ENCODE measurements at regions not wholly inside any gene's neighbourhood (a gene's known extent, or its start where the extent isn't known, plus 50 kb on each side); places are given as distances from the start of the nearest gene placed in this dataset.

- H4K20me1 ChIP-seq (replicated peaks; ENCODE audit: control insufficient read depth, insufficient read depth, low read length): no peaks in the 10 kb centered on the region
- FAIRE-seq (no peak), ATAC-seq (no peak), DNase-seq (ENCODE audit: extremely low read depth in 1 of 4, low spot score in 3 of 4) (no peak)
- H3K4me1 ChIP-seq (replicated peaks in 1 of 2; ENCODE audit: control insufficient read depth in 2 of 2, insufficient read depth in 2 of 2, low read length in 2 of 2): no peaks in the 10 kb centered on the region
- no peaks in the 10 kb centered on the region for H3K36me3 ChIP-seq (ENCODE audit: control insufficient read depth, insufficient read depth, low read length)
- in situ Hi-C loops (cut with MboI) (no loop called here), intact Hi-C loops (cut with micrococcal nuclease) (no loop called here)
- BruUV-seq (replicated peaks): no TSS peak
- no peak overlapping the region for H3K9ac ChIP-seq (ENCODE audit: insufficient read depth in 1 of 2, low read depth in 2 of 2, low read length in 2 of 2)
- no peak overlapping the region for H2AFZ ChIP-seq (ENCODE audit: low read depth, low read length)
- no peaks in the 10 kb centered on the region for H3K9me1 ChIP-seq (ENCODE audit: control insufficient read depth, insufficient read depth, low read length)
- no peaks in the 10 kb centered on the region for H3K27me3 ChIP-seq (ENCODE audit: control insufficient read depth in 2 of 2, insufficient read depth in 2 of 2, low read length in 2 of 2)
- ChIA-PET POLR2A (no interaction called here), CTCF (ENCODE audit: low intra/inter-chr PET ratio) (no interaction called here)
- no peaks in the 10 kb centered on the region for H3K79me2 ChIP-seq (ENCODE audit: control insufficient read depth, insufficient read depth, low read length)
- no peaks in the 10 kb centered on the region for H3K9me3 ChIP-seq (replicated peaks; ENCODE audit: control insufficient read depth, insufficient read depth, low read depth, low read length)
- WGBS (ENCODE audit: insufficient coverage, low coverage, missing lambda C conversion rate): 0% methylated on average over 3 of the region's 3 CpGs
- no peak overlapping the region for H3K4me2 ChIP-seq (ENCODE audit: insufficient read depth, low read length)
- H3K4me3 ChIP-seq: no peak overlapping the region
- TF ChIP-seq TAF9B (IDR thresholded peaks at IDR 0.05; ENCODE audit: partially characterized antibody) (no peak), MYC (IDR thresholded peaks at IDR 0.05; ENCODE audit: low read depth, low read length) (no peak), MYC (CRISPR knock-in tag; IDR thresholded peaks at IDR 0.05; ENCODE audit: borderline replicate concordance, low read depth) (no peak), CBX2 (IDR thresholded peaks at IDR 0.05; ENCODE audit: insufficient read depth, low read length, poor library complexity, severe bottlenecking) (no peak), KLF16 (IDR thresholded peaks at IDR 0.05) (no peak), ETV5 (CRISPR knock-in tag; IDR thresholded peaks at IDR 0.05; ENCODE audit: low read depth) (no peak), NFIC (IDR thresholded peaks at IDR 0.05) (no peak)
- no peak overlapping the region for H3K27ac ChIP-seq (ENCODE audit: extremely low read depth, low read depth, low read length)
Observed at GRCh38 chr6:95119927-95120326, 457.4 kb upstream of the MANEA start.

DNA sequence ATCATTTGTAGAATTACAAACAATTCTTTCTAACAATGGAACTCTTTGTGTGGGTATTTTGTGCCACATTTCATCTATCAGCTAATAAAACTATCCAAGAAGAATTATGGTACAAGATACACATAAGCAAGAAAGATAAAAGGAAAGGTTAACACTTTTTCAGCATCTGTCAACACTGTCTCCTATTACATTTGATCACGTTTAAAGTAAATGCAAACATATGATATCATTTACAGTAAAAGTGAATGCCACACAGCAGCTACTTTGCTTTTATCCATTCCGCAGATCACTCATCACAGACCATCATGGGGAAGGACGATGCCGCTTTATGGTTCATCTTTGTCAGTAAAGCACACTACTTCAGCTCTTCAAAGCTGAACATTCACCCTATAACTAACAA is 456.4 kb upstream of the MANEA start:
- Histone ChIP-seq H3K9me1 (ENCODE audit: control insufficient read depth, insufficient read depth, low read length) (no peaks in the 10 kb centered on the region), H3K9ac (ENCODE audit: insufficient read depth in 1 of 2, low read depth in 2 of 2, low read length in 2 of 2) (no peak overlapping the region), H3K27me3 (ENCODE audit: control insufficient read depth in 2 of 2, insufficient read depth in 2 of 2, low read length in 2 of 2) (no peaks in the 10 kb centered on the region), H3K27ac (ENCODE audit: extremely low read depth, low read depth, low read length) (no peak overlapping the region), H3K4me3 (no peak overlapping the region), H3K4me2 (ENCODE audit: insufficient read depth, low read length) (no peak overlapping the region), H2AFZ (ENCODE audit: low read depth, low read length) (no peak overlapping the region), H3K9me3 (replicated peaks; ENCODE audit: control insufficient read depth, insufficient read depth, low read depth, low read length) (no peaks in the 10 kb centered on the region), H3K79me2 (ENCODE audit: control insufficient read depth, insufficient read depth, low read length) (no peaks in the 10 kb centered on the region), H3K36me3 (ENCODE audit: control insufficient read depth, insufficient read depth, low read length) (no peaks in the 10 kb centered on the region), H4K20me1 (replicated peaks; ENCODE audit: control insufficient read depth, insufficient read depth, low read length) (no peaks in the 10 kb centered on the region), H3K4me1 (replicated peaks in 1 of 2; ENCODE audit: control insufficient read depth in 2 of 2, insufficient read depth in 2 of 2, low read length in 2 of 2) (no peaks in the 10 kb centered on the region)
- FAIRE-seq: no peak
- no peak for ATAC-seq
- intact Hi-C loops (cut with micrococcal nuclease) (no loop called here), in situ Hi-C loops (cut with MboI) (no loop called here)
- no peak for DNase-seq (ENCODE audit: extremely low read depth in 1 of 4, low spot score in 3 of 4)
- WGBS (ENCODE audit: insufficient coverage, low coverage, missing lambda C conversion rate): 2% methylated on average over 4 of the region's 4 CpGs
- POLR2A ChIA-PET: no interaction called here
- TF ChIP-seq NBN (IDR thresholded peaks at IDR 0.05; ENCODE audit: low read depth): no peak
- CTCF ChIA-PET (ENCODE audit: low intra/inter-chr PET ratio): no interaction called here
- no TSS peak for BruUV-seq (replicated peaks)
